GM21447 (cell line): ENCODE measurements at regions not wholly inside any gene's neighbourhood (a gene's known extent, or its start where the extent isn't known, plus 50 kb on each side); places are given as distances from the start of the nearest gene placed in this dataset.
A peak's percentile ranks its signal among the peaks of the same experiment; 100 is the strongest.

Source experiments
- ATAC-seq: cut with Tn5 transposase; IDR thresholded peaks from one replicate; pipeline ENCODE4 v1.9.1; 2021; ENCODE audit not compliant: unreplicated experiment

DNA sequence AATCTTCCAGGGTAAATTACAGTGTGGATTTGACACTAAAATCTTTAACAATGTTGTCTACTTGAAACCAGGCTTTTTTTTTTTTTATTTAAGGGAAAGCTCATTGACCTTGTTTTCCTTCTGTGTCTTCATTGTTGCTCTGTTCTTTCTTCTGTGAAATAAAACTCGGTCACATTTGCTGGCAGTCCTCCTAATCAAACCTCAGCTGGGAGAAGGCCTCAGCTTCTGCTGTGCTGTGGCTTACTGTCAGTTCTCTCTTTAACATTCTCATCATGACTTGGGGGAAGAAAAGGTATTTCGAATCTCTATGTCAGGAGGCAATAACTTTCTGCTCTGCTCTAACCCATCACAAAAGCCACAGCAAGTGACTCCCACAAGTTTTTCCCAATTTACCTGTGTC is 268.9 kb downstream of the ZNF608 start:
- ATAC-seq = no peak

DNA sequence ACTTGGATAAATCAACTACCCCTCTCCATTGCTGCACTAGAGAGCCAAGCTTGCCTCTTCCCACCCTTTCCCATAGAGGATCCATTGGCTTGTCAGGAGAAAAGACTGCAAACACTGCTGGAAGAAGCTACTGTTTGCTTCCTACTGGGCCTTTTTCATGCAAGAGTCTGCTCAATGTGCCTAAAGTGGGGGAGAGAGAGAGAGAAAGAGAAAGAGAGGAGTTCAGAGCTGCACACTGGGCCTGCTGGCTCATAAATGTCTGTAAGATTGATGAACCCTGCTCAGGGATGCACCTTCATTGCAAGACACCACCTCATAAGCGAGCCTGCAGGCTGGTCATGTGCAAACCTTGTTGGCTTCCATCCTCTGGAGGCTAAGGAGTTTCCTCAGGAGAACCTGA is 269.4 kb downstream of the ZNF608 start:
- no peak for ATAC-seq

DNA sequence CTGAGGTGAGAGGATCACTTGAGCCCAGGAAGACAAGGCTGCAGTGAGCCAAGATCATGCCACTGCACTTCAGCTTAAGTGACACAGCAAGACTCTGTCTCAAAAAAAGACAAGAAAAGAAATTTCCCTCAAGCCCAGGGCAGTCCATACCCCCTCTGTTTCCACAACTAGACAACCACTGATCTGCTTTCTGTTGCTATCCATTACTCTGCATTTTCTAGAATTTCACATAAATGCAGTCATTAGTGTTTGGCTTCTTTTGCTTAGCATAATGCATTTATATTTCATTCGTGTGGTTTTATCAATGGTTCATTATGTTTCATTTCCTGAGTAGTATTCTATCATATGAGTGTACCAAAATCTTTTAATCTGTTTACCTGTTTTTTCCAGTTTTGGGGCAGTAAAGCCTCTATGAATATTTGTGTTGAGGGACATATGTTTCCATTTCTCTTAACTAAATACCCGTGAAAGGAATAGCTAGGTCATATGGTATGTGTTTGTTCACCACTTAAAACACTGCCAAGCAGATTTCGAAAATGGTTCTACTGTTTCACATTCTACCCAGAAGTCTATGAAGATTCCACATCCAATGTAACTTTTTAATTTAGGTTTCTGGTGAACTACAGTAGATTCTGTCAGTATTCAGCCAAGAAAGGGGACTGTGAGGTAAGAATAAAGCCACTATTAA is 271.8 kb downstream of the ZNF608 start:
- no peak for ATAC-seq

DNA sequence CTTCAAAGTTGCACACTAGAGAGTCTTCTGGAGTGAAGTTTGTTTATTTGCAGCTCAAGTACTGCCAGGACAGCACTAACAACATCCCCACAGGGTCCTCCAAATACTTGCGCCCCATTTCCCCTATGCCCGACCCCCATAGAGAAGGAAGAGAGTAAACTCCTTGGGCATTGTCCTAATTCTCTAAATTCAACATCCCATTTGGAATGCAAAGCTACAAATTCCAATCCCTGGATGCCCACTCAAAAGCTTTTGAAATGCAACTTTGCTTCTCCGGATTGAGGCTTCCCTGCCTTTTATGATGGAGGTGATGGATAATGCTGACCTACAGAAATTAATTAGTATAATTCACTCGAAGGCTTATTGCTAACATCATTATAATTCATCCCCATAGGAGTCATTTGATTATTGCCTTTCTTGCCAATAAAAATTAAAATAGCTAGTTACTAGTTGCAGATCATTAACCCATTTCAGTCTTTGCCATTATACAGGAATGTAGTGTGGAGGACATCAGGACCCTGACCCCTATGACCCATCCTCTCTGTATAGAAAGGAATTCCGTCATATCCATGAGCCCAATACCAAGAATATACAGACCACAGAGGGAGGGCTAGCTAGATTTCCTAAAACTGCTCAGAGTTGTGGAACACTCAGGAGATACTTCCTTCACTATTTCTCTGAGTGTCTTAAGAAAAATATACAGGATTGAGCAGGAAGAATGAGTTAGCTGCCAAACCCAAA is 277.6 kb downstream of the ZNF608 start:
- no peak for ATAC-seq

DNA sequence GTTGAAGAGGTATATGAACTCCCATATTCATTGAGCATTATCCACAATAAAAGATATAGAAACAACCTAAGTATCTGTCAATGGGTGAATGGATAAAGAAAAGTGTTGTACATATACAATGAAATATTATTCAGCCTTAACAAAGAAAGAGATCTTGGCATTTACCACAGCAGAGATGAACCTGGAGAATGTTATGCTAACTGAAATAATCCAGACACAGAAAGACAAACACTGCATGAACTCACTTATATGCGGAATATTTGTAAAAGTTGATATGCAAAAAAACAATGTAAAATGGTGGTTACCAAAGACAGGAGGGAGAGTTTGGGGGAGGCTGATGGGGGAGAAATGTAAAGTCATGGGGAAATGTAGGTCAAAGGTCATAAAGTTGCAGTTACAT is 278.7 kb downstream of the ZNF608 start:
- ATAC-seq = no peak

DNA sequence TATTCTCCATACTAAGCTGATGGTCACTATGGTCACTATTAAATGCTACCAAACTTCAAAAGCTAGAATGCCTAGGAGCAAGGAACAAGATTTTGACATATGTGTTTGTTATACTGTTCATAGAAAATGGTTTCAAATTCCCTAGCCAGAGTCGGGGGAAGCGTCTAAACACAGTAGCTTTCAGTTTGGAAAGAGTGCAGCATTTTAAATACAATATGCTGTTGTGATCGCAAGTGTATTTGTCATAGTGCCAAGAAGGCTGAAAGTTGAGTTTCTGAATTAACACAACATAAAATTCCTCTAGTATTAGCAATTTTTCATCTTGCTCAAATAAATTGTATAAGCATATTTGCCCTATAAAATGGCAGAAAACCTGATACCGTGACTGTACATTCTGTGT is 280.4 kb downstream of the ZNF608 start:
- no peak for ATAC-seq

DNA sequence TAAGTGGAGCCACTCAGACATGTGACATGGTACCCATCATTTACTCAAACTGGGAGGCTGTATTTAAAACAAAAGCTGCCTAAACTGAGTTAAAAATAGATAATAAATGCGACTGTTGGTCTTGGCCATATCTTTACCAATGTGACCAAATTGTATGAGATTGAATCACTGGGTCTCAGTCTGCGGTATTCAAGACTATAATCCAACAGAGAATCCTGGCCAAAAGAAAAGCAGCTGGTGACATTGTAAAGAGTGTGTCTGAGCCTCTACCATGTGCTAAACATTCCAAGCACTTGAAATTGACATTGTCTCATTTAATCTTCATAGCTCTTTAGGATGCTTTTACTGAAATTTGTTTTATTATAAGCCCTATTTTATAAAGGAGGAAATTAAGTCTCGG is 282.6 kb downstream of the ZNF608 start:
- ATAC-seq = no peak

DNA sequence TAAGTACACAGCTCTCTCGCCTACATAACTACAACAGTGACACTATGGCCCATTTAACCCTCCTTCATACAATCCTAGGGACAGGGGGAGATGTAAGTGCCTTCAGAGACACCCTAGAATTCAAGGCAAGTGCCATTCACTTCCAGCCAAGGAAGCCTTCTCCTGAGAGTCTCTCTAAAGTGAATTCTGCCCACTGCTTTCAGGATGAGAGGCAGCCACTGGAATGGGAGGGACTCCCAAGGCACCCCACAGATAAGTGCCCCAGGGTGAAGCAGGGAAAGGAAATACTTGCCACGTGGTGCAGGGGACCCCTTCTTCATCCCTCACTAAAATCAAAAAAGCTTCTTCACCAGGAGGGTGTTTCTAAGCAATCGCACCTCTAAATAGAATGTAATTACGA is 283.7 kb downstream of the ZNF608 start:
- ATAC-seq = no peak

DNA sequence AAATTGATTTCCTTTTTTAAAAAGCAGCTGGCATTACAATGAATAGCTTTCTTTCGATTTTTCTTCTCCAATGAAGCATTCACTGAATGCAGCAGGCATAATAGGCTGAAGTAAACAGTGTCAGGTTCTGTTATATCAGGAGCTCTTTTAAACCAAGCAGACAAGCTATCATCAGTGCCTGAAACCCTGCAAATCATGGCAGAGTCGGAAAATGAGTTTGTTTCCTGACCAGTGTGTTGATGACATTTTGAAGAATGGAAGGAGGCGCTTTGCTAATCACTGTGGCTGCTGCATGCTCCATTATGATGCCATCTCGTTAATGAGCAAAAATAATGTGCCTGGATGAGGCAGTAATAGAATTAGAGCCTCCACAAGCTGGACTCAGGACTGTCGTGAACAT is 284.5 kb downstream of the ZNF608 start:
- ATAC-seq = no peak

DNA sequence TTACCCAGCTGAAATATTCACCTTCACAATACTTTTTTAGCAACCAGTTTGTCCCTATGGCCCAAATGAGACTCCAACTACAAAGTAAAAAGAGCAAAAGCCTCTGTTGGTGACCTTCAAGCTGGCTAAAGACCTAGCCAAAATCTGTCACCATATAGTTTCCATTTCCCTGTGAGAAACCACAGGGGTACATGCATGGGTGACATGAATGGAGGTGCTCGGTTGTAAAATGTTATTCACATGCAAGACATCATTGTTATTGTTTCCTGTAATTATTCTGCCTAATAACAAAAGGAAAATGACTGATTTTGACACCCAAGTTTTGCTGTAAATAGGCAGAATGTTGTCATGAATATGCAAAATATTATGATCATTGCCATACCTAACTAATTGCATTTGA is 285.3 kb downstream of the ZNF608 start:
- ATAC-seq = no peak

DNA sequence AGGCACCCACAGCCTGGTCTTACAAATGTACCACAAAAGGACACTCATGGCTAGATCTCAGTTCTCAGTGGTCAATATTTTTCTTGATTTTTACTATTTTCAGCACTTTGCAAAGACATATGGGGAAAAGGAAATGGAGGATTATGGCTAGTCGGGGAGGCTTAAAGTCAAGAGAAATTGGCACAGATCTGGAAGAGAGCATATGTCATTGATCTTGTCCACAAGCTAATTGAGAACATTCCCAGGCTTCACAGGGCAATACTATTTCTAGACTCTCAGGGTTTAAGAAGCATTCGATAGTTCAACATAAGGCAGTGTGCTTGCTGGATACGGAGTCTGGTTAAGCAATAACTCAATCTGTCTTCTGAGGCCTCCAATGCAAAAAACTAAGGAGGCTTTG is 285.8 kb downstream of the ZNF608 start:
- ATAC-seq = no peak

DNA sequence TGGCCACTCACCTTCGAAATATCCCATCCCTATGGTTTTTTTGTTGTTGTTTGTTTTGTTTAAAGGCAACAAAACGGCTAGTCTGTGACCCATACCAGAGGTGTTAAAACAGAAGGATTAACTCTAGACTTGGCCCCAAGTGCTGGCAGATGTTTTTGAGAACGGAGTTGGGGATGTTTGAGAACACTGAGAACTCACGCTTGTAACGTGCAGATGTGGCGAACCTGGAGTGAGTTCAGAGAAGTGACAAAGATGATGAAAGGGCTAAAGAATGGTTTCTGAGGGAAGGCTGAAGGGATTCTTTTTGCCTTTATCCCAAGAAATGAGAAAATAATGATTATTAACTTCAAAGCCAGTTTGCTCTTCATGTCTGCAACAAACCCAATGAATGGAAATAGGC is 286.5 kb downstream of the ZNF608 start:
- ATAC-seq = no peak

DNA sequence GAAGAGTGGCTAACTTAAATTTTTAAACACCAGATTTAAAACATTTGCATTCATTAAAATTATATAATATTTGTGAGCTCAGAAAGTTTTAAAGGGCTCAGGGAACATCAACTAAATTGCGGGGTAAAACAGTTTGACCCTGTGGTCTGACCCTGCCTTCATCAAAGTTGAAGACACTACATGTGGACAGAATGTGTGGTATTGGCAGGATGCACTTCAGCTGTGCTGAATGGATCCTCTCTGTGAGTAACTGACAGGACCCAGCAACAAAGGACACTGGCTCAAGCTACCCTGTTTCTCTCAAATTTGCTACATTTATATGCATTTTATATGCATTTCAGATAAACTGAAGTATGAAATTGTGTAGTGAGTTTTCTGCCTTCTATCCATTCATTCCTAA is 288.5 kb downstream of the ZNF608 start:
- ATAC-seq = no peak

DNA sequence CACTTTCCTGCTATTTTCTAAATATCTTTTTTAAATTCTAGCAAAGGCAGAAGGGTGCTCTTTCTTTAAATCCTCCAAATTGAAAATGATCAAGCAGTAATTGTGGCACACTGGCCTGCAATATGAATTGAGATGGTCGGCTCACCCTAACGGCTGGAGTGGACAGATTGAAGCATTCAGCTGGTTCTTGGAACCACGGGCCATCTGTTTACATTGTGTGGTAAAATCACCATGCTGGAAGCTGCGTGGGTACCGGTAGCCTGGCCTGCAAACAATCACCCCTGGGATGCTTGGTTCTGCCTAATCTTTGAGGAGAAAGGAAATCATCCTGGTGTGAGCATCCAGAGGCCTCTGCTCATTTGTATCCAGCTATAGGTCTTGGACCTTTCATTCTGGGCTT is 289.3 kb downstream of the ZNF608 start:
- ATAC-seq = no peak

DNA sequence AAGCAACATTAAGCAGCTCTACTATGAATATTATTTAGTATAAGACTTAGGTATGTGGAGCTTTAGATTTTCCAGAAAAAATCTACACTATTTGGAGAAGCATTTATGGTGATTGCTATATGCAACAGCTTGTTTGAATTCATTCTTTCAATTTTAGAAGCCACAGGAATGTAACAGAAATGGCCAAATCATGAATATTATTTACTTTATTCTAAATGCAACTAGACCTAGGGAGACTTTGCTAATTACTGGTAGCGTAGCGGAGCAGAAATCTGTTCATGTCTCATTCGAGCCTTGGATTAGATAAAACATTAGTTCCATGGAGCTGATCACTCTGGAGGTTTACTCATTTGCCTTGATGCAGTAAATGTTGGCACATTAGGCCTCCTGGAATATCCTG is 290.2 kb downstream of the ZNF608 start:
- ATAC-seq = no peak

DNA sequence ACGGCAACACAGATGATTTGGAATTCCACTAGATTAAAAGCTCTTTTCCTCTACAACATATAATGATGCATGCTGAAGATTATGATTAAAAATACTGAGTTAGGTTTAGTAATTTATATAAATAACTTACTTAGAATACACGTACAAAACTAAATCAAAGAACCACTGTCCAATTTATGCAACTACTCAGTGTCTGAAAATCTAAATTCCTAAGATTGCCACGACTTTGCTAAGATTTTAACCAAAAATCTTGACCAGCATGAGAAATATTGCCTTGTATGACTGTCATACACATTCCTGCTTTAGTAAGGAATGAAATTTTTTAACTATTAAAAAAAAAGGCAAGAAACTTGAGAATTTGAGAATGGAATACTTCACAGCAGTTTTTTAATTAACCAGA is 292.4 kb downstream of the ZNF608 start:
- ATAC-seq = no peak

DNA sequence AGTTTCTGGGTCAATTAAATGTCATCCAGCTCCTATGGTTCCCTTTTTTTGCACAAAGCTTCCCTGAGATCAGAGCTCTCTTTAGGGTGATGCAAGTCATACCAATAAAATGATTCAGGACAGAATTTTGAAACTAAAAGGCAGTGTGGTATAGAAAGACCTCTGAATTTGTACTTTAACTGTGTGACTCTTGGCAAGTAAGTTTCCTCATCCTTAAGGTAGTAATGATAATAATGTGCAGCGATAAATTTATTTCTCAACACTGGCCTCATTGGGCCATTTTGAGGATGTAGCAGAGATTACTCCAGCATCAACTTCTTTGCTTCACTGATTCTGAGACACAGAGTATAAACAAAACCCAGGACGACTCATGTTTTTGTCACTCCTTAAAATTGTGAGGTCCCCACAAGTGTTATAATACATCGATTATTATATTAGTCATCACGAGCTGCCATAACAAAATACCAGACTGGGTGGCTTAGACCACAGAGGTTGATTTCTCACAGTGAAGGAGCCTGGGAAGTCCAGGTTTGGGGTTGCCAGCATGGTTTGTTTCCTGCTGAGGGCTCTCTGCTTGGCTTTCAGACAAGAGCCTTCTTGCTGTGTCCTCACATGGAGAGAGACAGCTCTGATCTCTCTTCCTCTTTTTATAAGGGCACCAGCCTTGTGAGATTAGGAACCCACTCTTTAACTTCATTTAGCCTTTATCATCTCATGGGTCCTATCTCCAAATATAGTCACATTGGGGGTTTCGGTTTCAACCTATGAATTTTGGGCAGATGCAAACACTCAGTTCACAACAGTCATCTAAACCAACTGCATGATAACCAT is 293.0 kb downstream of the ZNF608 start:
- peak; percentile 96 for ATAC-seq

DNA sequence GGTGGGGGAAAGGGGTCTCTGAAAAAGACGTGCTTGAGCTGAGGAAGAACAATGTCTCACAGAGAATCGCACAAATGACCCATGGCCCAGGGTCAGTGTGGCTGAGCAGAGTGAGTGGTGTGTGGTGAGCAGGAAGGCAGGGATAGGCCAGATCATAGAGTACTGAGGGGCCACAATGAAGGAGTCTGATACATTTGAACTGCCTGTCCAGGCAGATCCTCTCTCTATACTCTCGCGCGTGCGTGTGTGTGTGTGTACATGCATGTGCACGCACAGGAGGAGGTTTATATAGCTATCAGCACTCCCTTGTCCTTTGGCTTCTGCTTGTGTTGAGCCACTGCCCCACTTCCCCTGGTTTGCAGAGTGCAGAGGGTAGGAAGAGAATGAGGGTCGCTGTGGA is 294.0 kb downstream of the ZNF608 start:
- ATAC-seq = no peak

DNA sequence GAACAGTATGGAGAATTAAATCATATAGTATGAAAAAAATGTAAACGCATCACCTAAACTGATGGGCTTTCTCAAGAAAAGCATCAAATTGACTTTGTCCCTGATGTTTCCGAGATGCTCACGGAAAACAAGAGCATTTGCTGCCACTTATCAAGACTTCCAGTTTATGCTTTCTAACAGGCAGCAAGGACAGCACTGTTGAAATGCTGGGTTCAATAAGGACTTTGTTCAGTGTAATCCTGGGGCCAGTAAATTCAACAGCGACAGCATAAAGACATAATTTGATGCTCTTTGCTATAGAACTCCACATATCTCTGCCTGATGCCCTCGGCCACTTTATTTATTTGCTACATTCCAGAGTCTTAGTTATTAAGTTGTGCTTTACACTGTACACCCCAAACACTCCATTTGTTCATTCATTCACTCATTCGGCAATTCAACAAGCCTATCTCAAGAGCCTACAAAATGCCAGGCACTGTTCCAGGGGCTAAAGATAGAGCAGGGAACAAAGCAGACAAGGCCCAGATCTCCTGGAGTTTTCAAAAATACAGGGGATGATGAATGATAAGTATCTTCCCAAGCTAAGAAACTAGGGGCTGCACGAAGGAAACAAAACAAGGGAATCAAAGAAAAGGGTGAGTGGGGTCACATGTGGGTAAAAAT is 294.6 kb downstream of the ZNF608 start:
- no peak for ATAC-seq

DNA sequence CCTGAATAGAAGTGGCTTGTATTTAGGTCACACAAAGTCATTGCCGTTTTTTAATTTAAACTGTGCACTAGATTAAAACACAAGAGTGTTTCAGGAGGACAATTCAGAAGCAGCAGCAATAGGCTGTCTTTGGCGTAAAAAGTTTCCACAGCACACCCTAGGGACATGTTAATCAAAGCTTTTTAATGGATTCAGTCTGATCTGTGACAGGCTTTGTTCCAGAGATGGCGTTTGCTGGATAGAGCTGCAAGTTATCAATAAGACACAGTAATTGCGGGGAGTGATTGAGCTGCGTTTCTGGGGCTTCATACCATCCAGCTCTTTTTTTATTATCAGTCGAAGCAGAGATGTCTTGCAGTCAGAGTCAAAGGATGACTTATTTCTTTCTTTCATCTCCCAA is 300.3 kb downstream of the ZNF608 start:
- ATAC-seq = no peak

DNA sequence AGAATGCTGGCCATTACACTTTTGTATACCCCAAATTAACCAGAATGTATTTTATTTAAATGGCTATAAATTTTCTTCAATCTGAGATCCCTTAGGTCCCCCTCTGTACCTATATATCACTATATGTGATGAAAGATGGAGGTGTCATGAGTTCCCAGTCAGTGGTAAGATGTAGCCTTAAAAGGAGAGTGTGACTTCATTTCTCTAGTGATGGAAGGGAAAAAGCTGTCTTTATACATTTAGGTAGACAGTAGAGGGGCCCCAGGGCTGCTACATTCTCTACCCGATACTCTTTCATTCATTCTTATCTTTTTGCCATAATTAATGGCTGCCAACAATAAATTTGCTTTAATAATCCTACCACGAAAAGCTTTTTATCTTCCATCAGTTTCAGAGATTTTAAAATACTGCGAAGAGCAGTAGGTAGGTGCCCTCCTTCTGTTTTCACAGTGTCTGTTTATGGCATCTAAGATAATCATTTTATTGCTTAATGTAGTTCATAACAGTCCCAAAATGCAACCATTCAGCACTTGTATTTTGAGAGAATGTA is 301.3 kb downstream of the ZNF608 start:
- ATAC-seq = no peak
